Endothelial cell of hepatic sinusoid (primary cell): ENCODE measurements at regions not wholly inside any gene's neighbourhood (a gene's known extent, or its start where the extent isn't known, plus 50 kb on each side); places are given as distances from the start of the nearest gene placed in this dataset.

ENCODE experiments used
- in situ Hi-C: cut with HindIII; loops from 2 replicates; pipeline ENCODE4 v1.10.0; 2017; ENCODE audit warnings: low sequenced_read_pairs

GRCh38 chr16:5589812-5590373 lies 492.3 kb upstream of the EEF2KMT start:
- in situ Hi-C loops, result no loop called here

- in situ Hi-C loops, result no loop called here
Observed at GRCh38 chr16:5584109-5584508, 486.5 kb upstream of the EEF2KMT start.

- in situ Hi-C loops, result no loop called here
Observed at GRCh38 chr16:5582529-5582928, 484.9 kb upstream of the EEF2KMT start.

- in situ Hi-C loops, result no loop called here
Observed at GRCh38 chr16:5581908-5582307, 484.3 kb upstream of the EEF2KMT start.

GRCh38 chr16:5581428-5581827 lies 483.8 kb upstream of the EEF2KMT start:
- in situ Hi-C loops, result no loop called here

- in situ Hi-C loops, result no loop called here
Observed at GRCh38 chr16:5580772-5581171, 483.2 kb upstream of the EEF2KMT start.

- in situ Hi-C loops, result no loop called here
Observed at GRCh38 chr16:5580296-5580695, 482.7 kb upstream of the EEF2KMT start.

GRCh38 chr16:5578980-5579379 lies 481.4 kb upstream of the EEF2KMT start:
- in situ Hi-C loops, result no loop called here

GRCh38 chr16:5577463-5577862 lies 479.9 kb upstream of the EEF2KMT start:
- in situ Hi-C loops, result no loop called here

GRCh38 chr16:5575646-5576245 lies 478.2 kb upstream of the EEF2KMT start:
- in situ Hi-C loops, result no loop called here

- in situ Hi-C loops, result no loop called here
Observed at GRCh38 chr16:5575121-5575520, 477.5 kb upstream of the EEF2KMT start.

- in situ Hi-C loops, result no loop called here
Observed at GRCh38 chr16:5572056-5572455, 474.5 kb upstream of the EEF2KMT start.

- in situ Hi-C loops, result no loop called here
Observed at GRCh38 chr16:5571446-5571845, 473.9 kb upstream of the EEF2KMT start.

GRCh38 chr16:5561800-5562199 lies 464.2 kb upstream of the EEF2KMT start:
- in situ Hi-C loops, result no loop called here

- in situ Hi-C loops, result no loop called here
Observed at GRCh38 chr16:5560084-5560483, 462.5 kb upstream of the EEF2KMT start.

- in situ Hi-C loops, result no loop called here
Observed at GRCh38 chr16:5557966-5558365, 460.4 kb upstream of the EEF2KMT start.

GRCh38 chr16:5557448-5557847 lies 459.9 kb upstream of the EEF2KMT start:
- in situ Hi-C loops, result no loop called here

- in situ Hi-C loops, result no loop called here
Observed at GRCh38 chr16:5556158-5556810, 458.7 kb upstream of the EEF2KMT start.

- in situ Hi-C loops, result no loop called here
Observed at GRCh38 chr16:5551909-5552308, 454.3 kb upstream of the EEF2KMT start.

- in situ Hi-C loops, result loop anchor here (25.0 kb wide), 1 partner anchor 113 kb away; no protein-coding TSS in a partner anchor
Observed at GRCh38 chr16:5549802-5550201, 452.2 kb upstream of the EEF2KMT start.

- in situ Hi-C loops, result loop anchor here (25.0 kb wide), 1 partner anchor 104 kb away; no protein-coding TSS in a partner anchor
Observed at GRCh38 chr16:5541356-5541755, 443.8 kb upstream of the EEF2KMT start.

- in situ Hi-C loops, result loop anchor here (25.0 kb wide), 1 partner anchor 100 kb away; no protein-coding TSS in a partner anchor
Observed at GRCh38 chr16:5537347-5537746, 439.8 kb upstream of the EEF2KMT start.
